ENCODE measurements at regions not wholly inside any gene's neighbourhood (a gene's known extent, or its start where the extent isn't known, plus 50 kb on each side); places are given as distances from the start of the nearest gene placed in this dataset.

- H3K4me1 Mint-ChIP-seq, result peaks cover 6% of the 10 kb centered on the region
- Histone ChIP-seq H3K9ac (ENCODE audit: extremely low read depth, low read length, poor library complexity, severe bottlenecking) (no peak overlapping the region), H3K4me3 (ENCODE audit: low read length) (no peak overlapping the region), H3K27me3 (ENCODE audit: control insufficient read depth, insufficient read depth, low read length, poor library complexity, severe bottlenecking) (no peaks in the 10 kb centered on the region), H3K27ac (ENCODE audit: low read depth, low read length) (no peak overlapping the region), H3K4me1 (ENCODE audit: control insufficient read depth, insufficient read depth, low read length) (no peaks in the 10 kb centered on the region), H3K36me3 (ENCODE audit: control insufficient read depth, insufficient read depth, low read length) (no peaks in the 10 kb centered on the region), H3K9me3 (ENCODE audit: control insufficient read depth, low read length) (no peaks in the 10 kb centered on the region)
- no peak overlapping the region for H3K27ac Mint-ChIP-seq
- no peak for DNase-seq
- no peaks in the 10 kb centered on the region for H3K9me3 Mint-ChIP-seq
- H3K27me3 Mint-ChIP-seq (ENCODE audit: insufficient read depth), result peaks cover 7% of the 10 kb centered on the region
- H3K4me3 Mint-ChIP-seq, result no peak overlapping the region
- no peaks in the 10 kb centered on the region for H3K36me3 Mint-ChIP-seq (ENCODE audit: low read depth)
- WGBS, 2 experiments (ENCODE audit: insufficient coverage in 1 of 2, insufficient read length in 1 of 2), result 96 to 100% methylated on average over 3 to 7 of the region's 7 CpGs
- TF ChIP-seq, protein P1, sequence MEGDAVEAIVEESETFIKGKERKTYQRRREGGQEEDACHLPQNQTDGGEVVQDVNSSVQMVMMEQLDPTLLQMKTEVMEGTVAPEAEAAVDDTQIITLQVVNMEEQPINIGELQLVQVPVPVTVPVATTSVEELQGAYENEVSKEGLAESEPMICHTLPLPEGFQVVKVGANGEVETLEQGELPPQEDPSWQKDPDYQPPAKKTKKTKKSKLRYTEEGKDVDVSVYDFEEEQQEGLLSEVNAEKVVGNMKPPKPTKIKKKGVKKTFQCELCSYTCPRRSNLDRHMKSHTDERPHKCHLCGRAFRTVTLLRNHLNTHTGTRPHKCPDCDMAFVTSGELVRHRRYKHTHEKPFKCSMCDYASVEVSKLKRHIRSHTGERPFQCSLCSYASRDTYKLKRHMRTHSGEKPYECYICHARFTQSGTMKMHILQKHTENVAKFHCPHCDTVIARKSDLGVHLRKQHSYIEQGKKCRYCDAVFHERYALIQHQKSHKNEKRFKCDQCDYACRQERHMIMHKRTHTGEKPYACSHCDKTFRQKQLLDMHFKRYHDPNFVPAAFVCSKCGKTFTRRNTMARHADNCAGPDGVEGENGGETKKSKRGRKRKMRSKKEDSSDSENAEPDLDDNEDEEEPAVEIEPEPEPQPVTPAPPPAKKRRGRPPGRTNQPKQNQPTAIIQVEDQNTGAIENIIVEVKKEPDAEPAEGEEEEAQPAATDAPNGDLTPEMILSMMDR (conservative IDR thresholded peaks at IDR 0.05), result no peak
Observed at GRCh38 chr9:89799221-89799620, 194.4 kb downstream of the GADD45G start.

DNA sequence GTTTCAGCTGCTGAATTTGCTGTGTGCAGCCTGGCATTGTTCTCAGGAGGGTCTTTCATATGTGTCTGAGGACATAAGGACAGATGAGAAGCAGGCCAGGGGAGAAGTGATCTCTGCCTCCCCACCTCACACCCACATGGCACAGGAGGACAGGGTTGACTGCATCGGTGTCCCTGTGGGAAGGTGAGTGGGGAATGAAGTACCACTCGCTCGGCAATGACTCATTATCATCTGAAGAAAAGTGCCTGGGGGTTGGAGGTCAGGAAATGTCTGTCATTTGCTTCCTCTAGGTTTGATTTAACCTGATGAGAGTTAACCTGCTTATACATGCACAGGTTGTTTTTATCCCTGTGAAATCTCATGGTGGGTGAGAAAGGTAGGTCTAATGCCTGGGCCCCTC is 195.0 kb downstream of the GADD45G start:
- H3K27me3 Mint-ChIP-seq (ENCODE audit: insufficient read depth), result peaks cover 7% of the 10 kb centered on the region
- no peak for DNase-seq
- H3K9me3 Mint-ChIP-seq, result no peaks in the 10 kb centered on the region

DNA sequence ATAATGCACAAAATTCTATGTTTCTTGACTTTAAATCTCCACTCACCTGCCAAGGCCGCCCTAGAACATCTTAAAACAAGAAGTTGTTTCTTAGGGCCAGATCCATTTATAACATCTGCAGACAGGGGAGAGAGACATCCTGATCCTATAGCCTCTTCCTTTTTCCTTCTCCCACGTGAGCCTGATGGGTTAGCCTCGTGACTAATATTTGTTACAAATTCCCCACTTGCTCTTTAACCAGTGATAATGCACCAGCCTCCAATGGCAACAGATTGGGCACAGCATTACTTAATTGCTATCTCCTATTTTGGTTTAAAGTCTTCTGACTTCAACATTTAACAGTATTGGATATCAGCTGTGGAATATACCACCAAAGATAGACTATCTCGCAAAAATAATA is 196.5 kb downstream of the GADD45G start:
- Mint-ChIP-seq H3K4me3 (no peak overlapping the region), H3K27ac (no peak overlapping the region), H3K36me3 (ENCODE audit: low read depth) (no peaks in the 10 kb centered on the region), H3K4me1 (peaks cover 10% of the 10 kb centered on the region), H3K27me3 (ENCODE audit: insufficient read depth) (peaks cover 7% of the 10 kb centered on the region), H3K9me3 (no peaks in the 10 kb centered on the region)
- TF ChIP-seq, protein P1 (conservative IDR thresholded peaks at IDR 0.05), result no peak
- Histone ChIP-seq H3K4me3 (ENCODE audit: low read length) (no peak overlapping the region), H3K9ac (ENCODE audit: extremely low read depth, low read length, poor library complexity, severe bottlenecking) (no peak overlapping the region), H3K4me1 (ENCODE audit: control insufficient read depth, insufficient read depth, low read length) (no peaks in the 10 kb centered on the region), H3K27ac (ENCODE audit: low read depth, low read length) (no peak overlapping the region), H3K36me3 (ENCODE audit: control insufficient read depth, insufficient read depth, low read length) (no peaks in the 10 kb centered on the region), H3K27me3 (ENCODE audit: control insufficient read depth, insufficient read depth, low read length, poor library complexity, severe bottlenecking) (no peaks in the 10 kb centered on the region), H3K9me3 (ENCODE audit: control insufficient read depth, low read length) (no peaks in the 10 kb centered on the region)
- WGBS, 2 experiments (ENCODE audit: insufficient coverage in 1 of 2, insufficient read length in 1 of 2), result 93 to 96% methylated on average over 4 of the region's 4 CpGs
- DNase-seq, result no peak

More for the DNA sequence above, 195.0 kb downstream of the GADD45G start:
- H3K36me3 ChIP-seq (ENCODE audit: control insufficient read depth, insufficient read depth, low read length), result no peaks in the 10 kb centered on the region
- Mint-ChIP-seq H3K36me3 (ENCODE audit: low read depth) (no peaks in the 10 kb centered on the region), H3K4me1 (peaks cover 10% of the 10 kb centered on the region), H3K27ac (no peak overlapping the region), H3K4me3 (no peak overlapping the region)
- H3K27me3 ChIP-seq (ENCODE audit: control insufficient read depth, insufficient read depth, low read length, poor library complexity, severe bottlenecking), result no peaks in the 10 kb centered on the region
- H3K9ac ChIP-seq (ENCODE audit: extremely low read depth, low read length, poor library complexity, severe bottlenecking), result no peak overlapping the region
- no peaks in the 10 kb centered on the region for H3K9me3 ChIP-seq (ENCODE audit: control insufficient read depth, low read length)
- 93% methylated on average over 2 to 3 of the region's 3 CpGs for WGBS, 2 experiments (ENCODE audit: insufficient coverage in 1 of 2, insufficient read length in 1 of 2)
- H3K4me3 ChIP-seq (ENCODE audit: low read length), result no peak overlapping the region
- no peaks in the 10 kb centered on the region for H3K4me1 ChIP-seq (ENCODE audit: control insufficient read depth, insufficient read depth, low read length)
- TF ChIP-seq, protein P1 (conservative IDR thresholded peaks at IDR 0.05), result no peak
- no peak overlapping the region for H3K27ac ChIP-seq (ENCODE audit: low read depth, low read length)

Data from endodermal cell (in vitro differentiated cells).